Neuronal stem cell (in vitro differentiated cells): ENCODE measurements at regions not wholly inside any gene's neighbourhood (a gene's known extent, or its start where the extent isn't known, plus 50 kb on each side); places are given as distances from the start of the nearest gene placed in this dataset.

Source experiments
- DNase-seq: peaks from one replicate; pipeline ENCODE4 v3.0.0-alpha.2; 2013; ENCODE audit warnings: low spot score
- H2AFZ ChIP-seq: one replicate; pipeline ENCODE4 v1.6.1; 2013; ENCODE audit warnings: mild to moderate bottlenecking, low read length, inconsistent platforms
- H2AK5ac ChIP-seq: 2 replicates; pipeline ENCODE4 v1.6.1; 2013; ENCODE audit warnings: low read depth, mild to moderate bottlenecking, inconsistent platforms, low read length, moderate library complexity, mixed read lengths
- H2BK120ac ChIP-seq: 2 replicates; pipeline ENCODE4 v1.6.1; 2013; ENCODE audit warnings: low read depth, mild to moderate bottlenecking, inconsistent platforms, low read length, moderate library complexity, mixed read lengths
- H2BK12ac ChIP-seq: one replicate; pipeline ENCODE4 v1.6.1; 2013; ENCODE audit warnings: low read length, inconsistent platforms
- H2BK15ac ChIP-seq: 2 replicates; pipeline ENCODE4 v1.6.1; 2013; ENCODE audit warnings: mild to moderate bottlenecking, low read length, inconsistent platforms, mixed read lengths
- H2BK5ac ChIP-seq: one replicate; pipeline ENCODE4 v1.6.1; 2013; ENCODE audit warnings: inconsistent platforms, mild to moderate bottlenecking, low read length, moderate library complexity
- H3K14ac ChIP-seq: one replicate; pipeline ENCODE4 v1.6.1; 2013; ENCODE audit warnings: low read length, inconsistent platforms
- H3K18ac ChIP-seq: 2 replicates; pipeline ENCODE4 v1.6.1; 2013; ENCODE audit warnings: low read length, inconsistent platforms
- H3K23ac ChIP-seq: 2 replicates; pipeline ENCODE4 v1.6.1; 2013; ENCODE audit warnings: low read depth, mild to moderate bottlenecking, mixed read lengths, low read length, inconsistent platforms; ENCODE audit not compliant: poor library complexity
- H3K27ac ChIP-seq: replicated peaks from 3 replicates; pipeline ENCODE4 v1.5.1; 2013; ENCODE audit warnings: low read length, inconsistent platforms
- H3K27me3 ChIP-seq, 3 experiments: 2 replicates each; pipeline ENCODE4 v1.6.1; 2013; ENCODE audit warnings: low read length in 3 of 3, mild to moderate bottlenecking in 2 of 3, inconsistent platforms in 1 of 3, low read depth in 1 of 3, mixed read lengths in 1 of 3, moderate library complexity in 1 of 3; ENCODE audit not compliant: control insufficient read depth in 3 of 3, insufficient read depth in 3 of 3
- H3K36me3 ChIP-seq, 2 donors: replicated peaks in 1 of 2; 2 replicates each; pipeline ENCODE4 v1.6.1; 2013; ENCODE audit warnings: low read length in 2 of 2; ENCODE audit not compliant: control insufficient read depth in 2 of 2, insufficient read depth in 2 of 2
- H3K4ac ChIP-seq: 2 replicates; pipeline ENCODE4 v1.6.1; 2013; ENCODE audit warnings: inconsistent platforms, mild to moderate bottlenecking, low read length, moderate library complexity
- H3K4me1 ChIP-seq, 2 donors: 1 replicate in 1 of 2; 2 replicates in 1 of 2; pipeline ENCODE4 v1.6.1; 2013; ENCODE audit warnings: low read length in 2 of 2, low read depth in 1 of 2; ENCODE audit not compliant: control insufficient read depth in 2 of 2, insufficient read depth in 1 of 2
- H3K4me2 ChIP-seq: one replicate; pipeline ENCODE4 v1.6.1; 2013; ENCODE audit warnings: mild to moderate bottlenecking, low read length, inconsistent platforms; ENCODE audit not compliant: insufficient read depth, poor library complexity, severe bottlenecking
- H3K4me3 ChIP-seq, 2 donors: 2 replicates each; pipeline ENCODE4 v1.5.1; 2013; ENCODE audit warnings: low read length in 2 of 2, mild to moderate bottlenecking in 2 of 2, inconsistent platforms in 1 of 2, moderate library complexity in 1 of 2
- H3K79me1 ChIP-seq: one replicate; pipeline ENCODE4 v1.6.1; 2013; ENCODE audit warnings: low read depth, mild to moderate bottlenecking, inconsistent platforms, low read length, moderate library complexity
- H3K9ac ChIP-seq: one replicate; pipeline ENCODE4 v1.6.1; 2013; ENCODE audit warnings: mild to moderate bottlenecking, low read depth, low read length, inconsistent platforms; ENCODE audit not compliant: poor library complexity
- H3K9me3 ChIP-seq, 2 donors: replicated peaks in 1 of 2; 2 replicates each; pipeline versions ENCODE3 to v1.6.1; 2013; ENCODE audit warnings: low read length in 2 of 2, mild to moderate bottlenecking in 2 of 2, inconsistent platforms in 1 of 2, low read depth in 1 of 2, mixed read lengths in 1 of 2, moderate library complexity in 1 of 2; ENCODE audit not compliant: control insufficient read depth in 2 of 2, insufficient read depth in 1 of 2
- H4K8ac ChIP-seq: one replicate; pipeline ENCODE4 v1.6.1; 2013; ENCODE audit warnings: low read depth, mild to moderate bottlenecking, inconsistent platforms, low read length, moderate library complexity
- H4K91ac ChIP-seq: one replicate; pipeline ENCODE4 v1.6.1; 2013; ENCODE audit warnings: low read length, low read depth, mild to moderate bottlenecking, inconsistent platforms; ENCODE audit not compliant: poor library complexity
- WGBS, 2 donors: extraction: QIAGEN DNeasy Blood & Tissue Kit; methylation state at CpG; one replicate each; pipeline ENCODE4 v1.1.7; 2013; ENCODE audit warnings: missing lambda C conversion rate in 2 of 2, mixed read lengths in 1 of 2; ENCODE audit not compliant: insufficient read length in 2 of 2, insufficient replicate concordance in 1 of 2; ENCODE audit errors: extremely low coverage in 2 of 2; 5-methylcytosine and 5-hydroxymethylcytosine counted together

- no peak overlapping the region for H2AK5ac ChIP-seq
- no peak for DNase-seq
These were observed 89.2 kb upstream of the RAP2B start for GRCh38 chr3:153072856-153073255.

GRCh38 chr3:153073636-153074035, 88.4 kb upstream of the RAP2B start:
- H3K27ac ChIP-seq: no peak overlapping the region
- H4K91ac ChIP-seq: no peak overlapping the region
- H3K4me2 ChIP-seq: no peak overlapping the region
- no CpG with 5 or more reads among the region's 5 CpGs for WGBS, 2 donors
- no peaks in the 10 kb centered on the region for H3K27me3 ChIP-seq
- H2BK15ac ChIP-seq: no peak overlapping the region
- H3K23ac ChIP-seq: no peak overlapping the region
- H3K9me3 ChIP-seq: no peaks in the 10 kb centered on the region
- H3K14ac ChIP-seq: no peak overlapping the region
- H3K36me3 ChIP-seq: no peaks in the 10 kb centered on the region
- DNase-seq: no peak
- no peak overlapping the region for H2BK5ac ChIP-seq
- H3K79me1 ChIP-seq: no peaks in the 10 kb centered on the region
- H3K18ac ChIP-seq: no peak overlapping the region
- no peak overlapping the region for H4K8ac ChIP-seq
- no peak overlapping the region for H2AFZ ChIP-seq
- H3K4ac ChIP-seq: no peak overlapping the region
- no peaks in the 10 kb centered on the region for H3K4me1 ChIP-seq
- H3K4me3 ChIP-seq: no peak overlapping the region
- no peak overlapping the region for H2BK120ac ChIP-seq
- no peak overlapping the region for H3K9ac ChIP-seq
- no peak overlapping the region for H2BK12ac ChIP-seq
- no peak overlapping the region for H2AK5ac ChIP-seq

More at GRCh38 chr3:153072856-153073255, 89.2 kb upstream of the RAP2B start:
- Histone ChIP-seq H3K9me3 (no peaks in the 10 kb centered on the region), H3K4me3 (no peak overlapping the region), H3K14ac (no peak overlapping the region), H3K23ac (no peak overlapping the region), H3K9ac (no peak overlapping the region), H2BK5ac (no peak overlapping the region), H2AFZ (no peak overlapping the region), H3K4ac (no peak overlapping the region), H3K27ac (no peak overlapping the region), H2BK12ac (no peak overlapping the region), H3K18ac (no peak overlapping the region), H3K4me1 (no peaks in the 10 kb centered on the region), H4K8ac (peak overlapping the region; percentile 17), H2BK120ac (no peak overlapping the region), H3K27me3 (no peaks in the 10 kb centered on the region), H4K91ac (no peak overlapping the region), H2BK15ac (no peak overlapping the region), H3K4me2 (no peak overlapping the region), H3K79me1 (no peaks in the 10 kb centered on the region), H3K36me3 (no peaks in the 10 kb centered on the region)
- WGBS, 2 donors: no CpG with 5 or more reads among the region's 5 CpGs

GRCh38 chr3:153078826-153079225, 83.2 kb upstream of the RAP2B start:
- Histone ChIP-seq H3K27ac (no peak overlapping the region), H3K23ac (no peak overlapping the region), H2BK5ac (no peak overlapping the region), H3K4me1 (no peaks in the 10 kb centered on the region), H2BK120ac (no peak overlapping the region), H2BK12ac (no peak overlapping the region), H3K4ac (no peak overlapping the region), H3K9ac (no peak overlapping the region), H2AK5ac (no peak overlapping the region), H2AFZ (no peak overlapping the region), H3K9me3 (no peaks in the 10 kb centered on the region), H4K8ac (no peak overlapping the region), H3K36me3 (no peaks in the 10 kb centered on the region), H3K4me3 (no peak overlapping the region), H3K27me3 (no peaks in the 10 kb centered on the region), H3K18ac (no peak overlapping the region), H2BK15ac (no peak overlapping the region), H4K91ac (no peak overlapping the region), H3K79me1 (no peaks in the 10 kb centered on the region), H3K14ac (peak overlapping the region; percentile 56), H3K4me2 (no peak overlapping the region)
- no peak for DNase-seq
- WGBS, 2 donors: no CpG with 5 or more reads among the region's 7 CpGs

- H2AK5ac ChIP-seq: no peak overlapping the region
- H2AFZ ChIP-seq: no peak overlapping the region
- H2BK120ac ChIP-seq: no peak overlapping the region
- no peak overlapping the region for H3K9ac ChIP-seq
- H3K27me3 ChIP-seq: no peaks in the 10 kb centered on the region
- H3K36me3 ChIP-seq: no peaks in the 10 kb centered on the region
- no peak for DNase-seq
- H3K27ac ChIP-seq: no peak overlapping the region
- no peak overlapping the region for H4K8ac ChIP-seq
- no peak overlapping the region for H2BK12ac ChIP-seq
- no peak overlapping the region for H2BK5ac ChIP-seq
- no peak overlapping the region for H3K4me3 ChIP-seq
- no peak overlapping the region for H3K4me2 ChIP-seq
- H4K91ac ChIP-seq: no peak overlapping the region
- H3K79me1 ChIP-seq: no peaks in the 10 kb centered on the region
- no peak overlapping the region for H2BK15ac ChIP-seq
- H3K9me3 ChIP-seq: no peaks in the 10 kb centered on the region
- no peak overlapping the region for H3K4ac ChIP-seq
- no peak overlapping the region for H3K23ac ChIP-seq
- H3K18ac ChIP-seq: no peak overlapping the region
- H3K14ac ChIP-seq: no peak overlapping the region
- no peaks in the 10 kb centered on the region for H3K4me1 ChIP-seq
These were observed 82.6 kb upstream of the RAP2B start for GRCh38 chr3:153079386-153079785.
